Cardiac muscle cell (in vitro differentiated cells and primary cell): ENCODE measurements at regions not wholly inside any gene's neighbourhood (a gene's known extent, or its start where the extent isn't known, plus 50 kb on each side); places are given as distances from the start of the nearest gene placed in this dataset.
"Not testable (repeated sequence)": the region's sequence is repeated elsewhere in the genome, so short reads cannot be mapped to it uniquely, and the experiment has no call there.

Source experiments
- DNase-seq, 2 donors: peaks; one replicate each; pipeline versions ENCODE4 v3.0.0 to v3.0.0-alpha.2; 2010 to 2017; ENCODE audit warnings: low read depth in 1 of 2, low spot score in 1 of 2
- H3K27ac ChIP-seq: fragments of 200-600 bp; sonication (generic); 2 replicates; pipeline ENCODE4 v1.5.1; 2016
- H3K27me3 ChIP-seq: fragments of 200-600 bp; sonication (generic); 2 replicates; pipeline ENCODE4 v1.6.0; 2016; ENCODE audit warnings: control low read depth
- H3K36me3 ChIP-seq: fragments of 200-600 bp; sonication (generic); 2 replicates; pipeline ENCODE4 v1.5.1; 2016; ENCODE audit warnings: control low read depth
- H3K4me1 ChIP-seq: fragments of 200-600 bp; sonication (generic); 2 replicates; pipeline ENCODE4 v1.8.1; 2017; ENCODE audit warnings: low read depth, mild to moderate bottlenecking, mixed run types
- H3K4me3 ChIP-seq: fragments of 200-600 bp; sonication (generic); 2 replicates; pipeline ENCODE4 v1.5.1; 2016; ENCODE audit warnings: mild to moderate bottlenecking
- H3K9me3 ChIP-seq: fragments of 200-600 bp; sonication (generic); 2 replicates; pipeline ENCODE4 v1.5.1; 2017; ENCODE audit warnings: low read depth, mild to moderate bottlenecking, control low read depth
- TF ChIP-seq, protein P1 (sequence below): IDR thresholded peaks from 2 replicates; pipeline ENCODE4 v1.5.1; 2012; ENCODE audit warnings: low read depth, mild to moderate bottlenecking, low read length

DNA sequence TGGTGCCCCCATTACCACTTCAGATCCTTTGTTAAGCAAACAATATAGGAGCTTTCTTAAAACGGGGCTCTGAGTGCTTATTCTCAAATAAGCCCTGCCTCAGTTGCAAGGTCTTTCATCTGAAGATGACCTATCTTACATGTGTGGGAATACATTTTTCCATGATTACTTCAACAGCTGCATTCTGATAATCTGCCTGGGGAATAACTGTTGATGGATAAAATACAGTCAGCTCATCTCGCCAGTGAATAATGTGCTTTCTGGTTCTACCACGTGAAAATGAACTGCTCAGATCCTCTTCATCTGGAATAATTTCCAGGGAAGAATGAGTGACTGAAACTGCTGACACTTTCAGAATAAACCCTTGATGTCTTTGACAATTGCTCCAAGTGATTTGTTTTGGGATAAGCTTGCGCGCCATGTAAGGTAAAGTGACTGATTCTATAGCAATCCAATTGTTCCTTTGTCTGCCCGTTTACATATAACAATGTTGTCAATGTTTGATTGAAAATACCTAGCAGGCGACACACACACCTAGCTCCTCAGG is 161.3 kb downstream of the RTL9 start:
- Histone ChIP-seq H3K27ac (no peak overlapping the region), H3K4me3 (no peak overlapping the region), H3K9me3 (no peaks in the 10 kb centered on the region), H3K36me3 (no peaks in the 10 kb centered on the region), H3K27me3 (no peaks in the 10 kb centered on the region), H3K4me1 (no peaks in the 10 kb centered on the region)
- no peak for DNase-seq
- TF ChIP-seq, protein P1, sequence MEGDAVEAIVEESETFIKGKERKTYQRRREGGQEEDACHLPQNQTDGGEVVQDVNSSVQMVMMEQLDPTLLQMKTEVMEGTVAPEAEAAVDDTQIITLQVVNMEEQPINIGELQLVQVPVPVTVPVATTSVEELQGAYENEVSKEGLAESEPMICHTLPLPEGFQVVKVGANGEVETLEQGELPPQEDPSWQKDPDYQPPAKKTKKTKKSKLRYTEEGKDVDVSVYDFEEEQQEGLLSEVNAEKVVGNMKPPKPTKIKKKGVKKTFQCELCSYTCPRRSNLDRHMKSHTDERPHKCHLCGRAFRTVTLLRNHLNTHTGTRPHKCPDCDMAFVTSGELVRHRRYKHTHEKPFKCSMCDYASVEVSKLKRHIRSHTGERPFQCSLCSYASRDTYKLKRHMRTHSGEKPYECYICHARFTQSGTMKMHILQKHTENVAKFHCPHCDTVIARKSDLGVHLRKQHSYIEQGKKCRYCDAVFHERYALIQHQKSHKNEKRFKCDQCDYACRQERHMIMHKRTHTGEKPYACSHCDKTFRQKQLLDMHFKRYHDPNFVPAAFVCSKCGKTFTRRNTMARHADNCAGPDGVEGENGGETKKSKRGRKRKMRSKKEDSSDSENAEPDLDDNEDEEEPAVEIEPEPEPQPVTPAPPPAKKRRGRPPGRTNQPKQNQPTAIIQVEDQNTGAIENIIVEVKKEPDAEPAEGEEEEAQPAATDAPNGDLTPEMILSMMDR: no peak

DNA sequence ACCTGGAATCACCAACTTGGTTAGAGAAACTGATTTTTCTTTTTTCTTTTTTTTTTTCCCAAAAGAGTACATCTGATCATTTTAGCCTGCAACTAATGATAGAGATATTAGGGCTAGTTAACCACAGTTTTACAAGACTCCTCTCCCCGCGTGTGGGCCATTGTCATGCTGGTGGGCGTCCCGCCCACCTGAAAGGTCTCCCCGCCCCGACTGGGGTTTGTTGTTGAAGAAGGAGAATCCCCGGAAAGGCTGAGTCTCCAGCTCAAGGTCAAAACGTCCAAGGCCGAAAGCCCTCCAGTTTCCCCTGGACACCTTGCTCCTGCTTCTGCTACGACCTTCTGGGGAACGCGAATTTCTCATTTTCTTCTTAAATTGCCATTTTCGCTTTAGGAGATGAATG is 162.0 kb downstream of the RTL9 start:
- H3K4me3 ChIP-seq, DNase-seq, H3K27ac ChIP-seq, H3K4me1 ChIP-seq, H3K27me3 ChIP-seq, H3K36me3 ChIP-seq, H3K9me3 ChIP-seq: not testable (repeated sequence)

DNA sequence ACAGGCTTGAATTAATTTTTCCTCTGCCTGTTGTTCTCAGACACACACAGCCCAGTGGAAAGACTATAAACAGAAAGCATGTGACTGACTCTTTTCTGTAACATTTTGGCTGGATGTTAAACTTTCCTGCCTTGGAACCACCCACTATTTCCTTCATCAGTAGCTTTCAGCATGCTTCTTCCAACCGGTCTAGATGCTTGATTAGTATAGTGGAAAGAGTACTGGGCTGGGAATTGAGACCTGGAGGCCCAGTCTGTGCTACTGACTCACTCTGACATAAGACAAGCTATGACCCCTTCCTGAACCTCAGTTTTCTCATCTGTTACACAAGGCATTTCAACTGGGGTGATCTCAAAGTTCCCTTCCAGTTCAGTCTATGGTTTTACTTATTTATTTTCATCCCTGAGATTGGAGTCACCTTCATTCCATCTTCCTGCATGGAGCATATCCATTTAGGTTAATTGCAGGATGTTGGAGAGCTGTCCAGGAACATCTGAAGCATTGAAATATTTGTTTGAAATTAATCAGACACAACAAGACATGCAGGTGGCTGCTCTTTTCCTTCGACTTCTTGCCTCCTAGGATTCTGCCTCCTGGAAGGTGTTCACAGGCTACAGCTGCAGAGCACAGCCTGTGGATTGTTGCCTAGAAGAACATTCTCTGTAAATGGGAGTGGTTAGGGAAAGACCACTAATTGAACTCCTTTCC is 173.4 kb downstream of the RTL9 start:
- Histone ChIP-seq H3K4me3 (no peak overlapping the region), H3K9me3 (no peaks in the 10 kb centered on the region), H3K27me3 (no peaks in the 10 kb centered on the region), H3K36me3 (no peaks in the 10 kb centered on the region), H3K4me1 (no peaks in the 10 kb centered on the region), H3K27ac (no peak overlapping the region)
- TF ChIP-seq, protein P1: no peak
- no peak for DNase-seq

DNA sequence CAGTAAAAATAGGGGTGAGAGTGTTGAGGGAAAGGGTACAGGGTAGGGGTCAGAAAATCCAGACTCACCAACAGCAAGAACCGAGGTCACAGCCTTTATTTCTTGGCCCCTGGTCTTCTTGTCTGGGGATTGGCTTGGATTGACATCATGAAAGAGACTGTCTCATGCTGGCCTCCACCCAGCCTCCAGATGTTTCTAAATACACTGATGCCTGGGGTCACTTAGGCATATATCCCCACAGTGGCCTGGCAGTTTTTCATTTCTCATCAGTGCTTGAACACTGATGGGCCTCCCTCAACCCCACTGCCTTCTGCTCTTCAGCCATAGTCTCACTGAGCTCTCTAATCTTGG is 173.9 kb downstream of the RTL9 start:
- DNase-seq: no peak
- Histone ChIP-seq H3K27me3 (no peaks in the 10 kb centered on the region), H3K27ac (no peak overlapping the region), H3K36me3 (no peaks in the 10 kb centered on the region), H3K9me3 (no peaks in the 10 kb centered on the region), H3K4me3 (no peak overlapping the region), H3K4me1 (no peaks in the 10 kb centered on the region)
- TF ChIP-seq, protein P1: no peak

DNA sequence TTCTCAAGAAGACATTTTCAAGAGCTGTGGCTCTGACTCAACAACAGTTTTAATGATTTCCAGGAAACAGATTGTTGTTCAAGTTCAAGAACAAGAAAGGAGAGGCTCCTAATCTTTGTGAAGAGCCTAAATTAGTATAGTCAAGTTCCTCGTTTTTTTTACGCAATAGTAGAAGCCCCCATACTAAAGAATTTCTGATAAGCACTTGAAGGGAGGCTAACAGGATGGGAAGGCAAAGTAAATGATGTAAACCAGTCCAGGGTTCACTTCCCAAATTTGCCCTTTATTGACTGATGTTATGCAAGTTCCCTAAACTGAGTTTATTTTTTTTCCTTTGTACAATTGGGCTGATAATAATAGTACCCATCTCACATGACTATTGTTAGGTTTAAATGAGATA is 178.2 kb downstream of the RTL9 start:
- no peaks in the 10 kb centered on the region for H3K36me3 ChIP-seq
- H3K9me3 ChIP-seq: no peaks in the 10 kb centered on the region
- no peaks in the 10 kb centered on the region for H3K27me3 ChIP-seq
- H3K4me3 ChIP-seq: no peak overlapping the region
- TF ChIP-seq, protein P1: no peak
- no peaks in the 10 kb centered on the region for H3K4me1 ChIP-seq
- H3K27ac ChIP-seq: no peak overlapping the region
- DNase-seq: no peak

DNA sequence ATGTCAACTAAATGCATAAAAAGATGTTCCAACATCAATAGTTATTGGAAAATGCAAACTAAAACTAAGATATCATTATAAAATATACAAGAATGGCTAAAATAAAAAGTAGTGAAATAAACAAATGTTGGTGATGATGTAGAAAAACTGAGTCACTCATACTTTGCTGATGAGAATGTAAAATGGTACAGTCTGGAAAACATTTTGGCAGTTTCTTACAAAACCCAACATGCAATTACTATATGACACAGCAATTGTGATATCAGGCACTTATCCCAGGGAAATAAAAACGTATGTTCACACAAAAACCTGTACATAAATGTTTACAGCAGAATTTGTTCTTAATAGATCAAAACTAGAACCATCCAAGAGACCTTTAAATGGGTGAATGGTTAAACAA is 182.6 kb downstream of the RTL9 start:
- DNase-seq: no peak
- Histone ChIP-seq H3K36me3 (no peaks in the 10 kb centered on the region), H3K4me3 (no peak overlapping the region), H3K27ac (no peak overlapping the region), H3K4me1 (no peaks in the 10 kb centered on the region), H3K27me3 (no peaks in the 10 kb centered on the region), H3K9me3 (no peaks in the 10 kb centered on the region)
- TF ChIP-seq, protein P1: no peak

DNA sequence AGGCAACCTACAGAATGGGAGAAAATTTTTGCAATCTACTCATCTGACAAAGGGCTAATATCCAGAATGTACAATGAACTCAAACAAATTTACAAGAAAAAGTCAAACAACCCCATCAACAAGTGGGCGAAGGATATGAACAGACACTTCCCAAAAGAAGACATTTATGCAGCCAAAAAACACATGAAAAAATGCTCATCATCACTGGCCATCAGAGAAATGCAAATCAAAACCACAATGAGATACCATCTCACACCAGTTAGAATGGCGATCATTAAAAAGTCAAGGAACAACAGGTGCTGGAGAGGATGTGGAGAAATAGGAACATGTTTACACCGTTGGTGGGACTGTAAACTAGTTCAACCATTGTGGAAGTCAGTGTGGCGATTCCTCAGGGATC is 192.2 kb downstream of the RTL9 start:
- not testable (repeated sequence) for H3K36me3 ChIP-seq, H3K27ac ChIP-seq, H3K9me3 ChIP-seq, H3K4me3 ChIP-seq, H3K4me1 ChIP-seq, H3K27me3 ChIP-seq, DNase-seq
